Neural cell (in vitro differentiated cells): ENCODE measurements at regions not wholly inside any gene's neighbourhood (a gene's known extent, or its start where the extent isn't known, plus 50 kb on each side); places are given as distances from the start of the nearest gene placed in this dataset.

Experiments
- H2AFZ ChIP-seq: fragments of 200-600, 300-800 bp; sonication (generic), shearing (Covaris generic); 2 replicates; pipeline ENCODE4 v1.6.0; 2014; ENCODE audit warnings: low read depth, mild to moderate bottlenecking, antibody characterized with exemption, low read length, moderate library complexity
- H3F3A ChIP-seq: fragments of 200-600 bp; shearing (Covaris generic); 2 replicates; pipeline ENCODE4 v1.6.1; 2016; ENCODE audit warnings: mild to moderate bottlenecking, moderate library complexity, mixed read lengths, antibody characterized with exemption, low read length; ENCODE audit not compliant: insufficient read depth, poor library complexity, severe bottlenecking
- H3K27ac ChIP-seq: fragments of 200-600, 300-800 bp; sonication (generic), shearing (Covaris generic); 2 replicates; pipeline ENCODE4 v1.5.1; 2014; ENCODE audit warnings: mild to moderate bottlenecking, low read length, moderate library complexity
- H3K27me3 ChIP-seq: fragments of 300-800, 200-600 bp; sonication (generic), shearing (Covaris generic); 2 replicates; pipeline ENCODE4 v1.6.0; 2014; ENCODE audit warnings: mild to moderate bottlenecking, low read depth, low read length, moderate library complexity; ENCODE audit not compliant: insufficient read depth
- H3K36me3 ChIP-seq: fragments of 300-800, 200-600 bp; sonication (generic), shearing (Covaris generic); 2 replicates; pipeline ENCODE4 v1.5.1; 2014; ENCODE audit warnings: mild to moderate bottlenecking, antibody characterized with exemption, low read length, moderate library complexity; ENCODE audit not compliant: insufficient read depth
- H3K4me2 ChIP-seq: fragments of 300-800, 200-600 bp; sonication (generic), shearing (Covaris generic); 2 replicates; pipeline ENCODE4 v1.6.0; 2014; ENCODE audit warnings: mild to moderate bottlenecking, low read length
- H3K4me3 ChIP-seq: fragments of 300-800, 200-600 bp; sonication (generic), shearing (Covaris generic); 2 replicates; pipeline ENCODE4 v1.5.1; 2014; ENCODE audit warnings: mild to moderate bottlenecking, low read length, moderate library complexity
- H3K79me2 ChIP-seq: fragments of 200-600 bp; shearing (Covaris generic); replicated peaks from 2 replicates; pipeline ENCODE4 v1.6.0; 2014; ENCODE audit warnings: mild to moderate bottlenecking, low read length, moderate library complexity; ENCODE audit not compliant: insufficient read depth
- H3K9ac ChIP-seq: fragments of 300-800, 200-600 bp; sonication (generic), shearing (Covaris generic); 2 replicates; pipeline ENCODE4 v1.6.1; 2016; ENCODE audit warnings: mild to moderate bottlenecking, low read length, mixed read lengths
- H3K9me2 ChIP-seq: fragments of 200-600 bp; shearing (Covaris generic); 2 replicates; pipeline ENCODE4 v1.6.1; 2016; ENCODE audit warnings: mild to moderate bottlenecking, low read length, mixed read lengths; ENCODE audit not compliant: insufficient read depth
- H3K9me3 ChIP-seq: fragments of 200-600, 300-800 bp; sonication (generic), shearing (Covaris generic); 2 replicates; pipeline ENCODE4 v1.6.1; 2016; ENCODE audit warnings: mild to moderate bottlenecking, mixed run types, low read length, moderate library complexity, mixed read lengths
- H4K20me1 ChIP-seq: fragments of 200-600 bp; shearing (Covaris generic); 2 replicates; pipeline ENCODE4 v1.6.1; 2016; ENCODE audit warnings: mild to moderate bottlenecking, mixed run types; ENCODE audit not compliant: insufficient read depth
- CTCF ChIP-seq: fragments of 450-650 bp; IDR thresholded peaks from 2 replicates; pipeline ENCODE4 v1.5.1; 2014; ENCODE audit warnings: antibody characterized with exemption, mild to moderate bottlenecking, moderate library complexity; ENCODE audit not compliant: poor library complexity, severe bottlenecking
- EP300 ChIP-seq: fragments of 450-650 bp; conservative IDR thresholded peaks from 2 replicates; pipeline ENCODE4 v1.6.1; 2014; ENCODE audit warnings: antibody characterized with exemption, mild to moderate bottlenecking, moderate library complexity; ENCODE audit not compliant: poor library complexity, severe bottlenecking
- EZH2 ChIP-seq: fragments of 200-600, 300-800 bp; shearing (Covaris generic), sonication (generic); IDR thresholded peaks from 2 replicates; pipeline ENCODE4 v1.6.1; 2014; ENCODE audit warnings: antibody characterized with exemption, low read length, borderline replicate concordance, mild to moderate bottlenecking; ENCODE audit not compliant: insufficient read depth, poor library complexity, severe bottlenecking
- MXI1 ChIP-seq: fragments of 450-650 bp; conservative IDR thresholded peaks from 2 replicates; pipeline ENCODE4 v1.6.1; 2014; ENCODE audit warnings: antibody characterized with exemption, mild to moderate bottlenecking; ENCODE audit not compliant: poor library complexity, severe bottlenecking
- POLR2AphosphoS5 ChIP-seq: IDR thresholded peaks from 2 replicates; pipeline ENCODE4 v1.6.1; 2012
- RAD21 ChIP-seq: fragments of 450-650 bp; conservative IDR thresholded peaks from 2 replicates; pipeline ENCODE4 v1.6.1; 2014; ENCODE audit warnings: antibody characterized with exemption, mild to moderate bottlenecking, moderate library complexity
- REST ChIP-seq: IDR thresholded peaks from 2 replicates; pipeline ENCODE4 v1.6.1; 2012; ENCODE audit warnings: borderline replicate concordance
- SMC3 ChIP-seq: fragments of 450-650 bp; conservative IDR thresholded peaks from 2 replicates; pipeline ENCODE4 v1.6.1; 2014; ENCODE audit warnings: antibody characterized with exemption, mild to moderate bottlenecking, moderate library complexity; ENCODE audit not compliant: poor library complexity
- TAF1 ChIP-seq: IDR thresholded peaks from 2 replicates; pipeline ENCODE4 v1.6.1; 2012; ENCODE audit warnings: low read depth

- H2AFZ ChIP-seq, result no peak overlapping the region
- H3K36me3 ChIP-seq, result no peaks in the 10 kb centered on the region
- no peaks in the 10 kb centered on the region for H3K9me2 ChIP-seq
- peaks cover 6% of the 10 kb centered on the region for H3F3A ChIP-seq
- H3K27ac ChIP-seq, result no peak overlapping the region
- no peaks in the 10 kb centered on the region for H3K9me3 ChIP-seq
- H3K9ac ChIP-seq, result no peak overlapping the region
- H3K4me3 ChIP-seq, result no peak overlapping the region
- TF ChIP-seq MXI1 (no peak), SMC3 (no peak), RAD21 (no peak), EP300 (no peak), CTCF (no peak), EZH2 (no peak), REST (no peak), TAF1 (no peak), POLR2AphosphoS5 (no peak)
- no peaks in the 10 kb centered on the region for H3K27me3 ChIP-seq
- no peaks in the 10 kb centered on the region for H4K20me1 ChIP-seq
- H3K79me2 ChIP-seq, result no peaks in the 10 kb centered on the region
- H3K4me2 ChIP-seq, result no peak overlapping the region
Observed at GRCh38 chr2:175446201-175446600, 264.7 kb upstream of the ATP5MC3 start.

- Histone ChIP-seq H3F3A (peaks cover 9% of the 10 kb centered on the region), H3K4me2 (no peak overlapping the region), H2AFZ (no peak overlapping the region), H3K79me2 (no peaks in the 10 kb centered on the region), H3K9me3 (no peaks in the 10 kb centered on the region), H3K9me2 (no peaks in the 10 kb centered on the region), H3K27ac (no peak overlapping the region), H3K4me3 (no peak overlapping the region), H3K36me3 (no peaks in the 10 kb centered on the region), H4K20me1 (no peaks in the 10 kb centered on the region), H3K27me3 (no peaks in the 10 kb centered on the region), H3K9ac (no peak overlapping the region)
- TF ChIP-seq MXI1 (no peak), REST (no peak), POLR2AphosphoS5 (no peak), RAD21 (no peak), TAF1 (no peak), EP300 (no peak), SMC3 (no peak), EZH2 (no peak), CTCF (no peak)
Observed at GRCh38 chr2:175445281-175445680, 263.8 kb upstream of the ATP5MC3 start.
